ENCODE measurements at regions not wholly inside any gene's neighbourhood (a gene's known extent, or its start where the extent isn't known, plus 50 kb on each side); places are given as distances from the start of the nearest gene placed in this dataset.

- Histone ChIP-seq H3K9me3 (ENCODE audit: low read length) (no peaks in the 10 kb centered on the region), H3K36me3 (ENCODE audit: insufficient read depth, low read length) (no peaks in the 10 kb centered on the region), H4K20me1 (ENCODE audit: insufficient read depth, low read length) (no peaks in the 10 kb centered on the region), H2AFZ (ENCODE audit: low read length) (no peak overlapping the region), H3K27me3 (ENCODE audit: insufficient read depth, low read length) (no peaks in the 10 kb centered on the region), H3K79me2 (ENCODE audit: insufficient read depth, low read length) (no peaks in the 10 kb centered on the region), H3K4me3 (ENCODE audit: low read depth, low read length, poor library complexity, severe bottlenecking) (no peak overlapping the region), H3K4me2 (ENCODE audit: low read length) (no peak overlapping the region), H3F3A (ENCODE audit: insufficient read depth, low read length) (no peaks in the 10 kb centered on the region), H3K4me1 (ENCODE audit: insufficient read depth, low read length, severe bottlenecking) (no peaks in the 10 kb centered on the region), H3K9ac (ENCODE audit: low read length) (no peak overlapping the region), H3K9me2 (ENCODE audit: low read depth, low read length) (no peaks in the 10 kb centered on the region), H3K27ac (ENCODE audit: low read depth, low read length, poor library complexity, severe bottlenecking) (no peak overlapping the region)
- TF ChIP-seq EZH2 (IDR thresholded peaks at IDR 0.05; ENCODE audit: borderline replicate concordance, low read length) (no peak), CTCF (IDR thresholded peaks at IDR 0.05; ENCODE audit: low read length) (no peak)
Observed at GRCh38 chr2:14746133-14746532, 113.6 kb downstream of the LRATD1 start.

GRCh38 chr2:14747447-14747846 lies 114.9 kb downstream of the LRATD1 start:
- Histone ChIP-seq H3K9ac (ENCODE audit: low read length) (no peak overlapping the region), H3F3A (ENCODE audit: insufficient read depth, low read length) (no peaks in the 10 kb centered on the region), H3K4me2 (ENCODE audit: low read length) (no peak overlapping the region), H3K4me3 (ENCODE audit: low read depth, low read length, poor library complexity, severe bottlenecking) (no peak overlapping the region), H3K27me3 (ENCODE audit: insufficient read depth, low read length) (no peaks in the 10 kb centered on the region), H3K27ac (ENCODE audit: low read depth, low read length, poor library complexity, severe bottlenecking) (no peak overlapping the region), H3K79me2 (ENCODE audit: insufficient read depth, low read length) (no peaks in the 10 kb centered on the region), H3K36me3 (ENCODE audit: insufficient read depth, low read length) (no peaks in the 10 kb centered on the region), H3K4me1 (ENCODE audit: insufficient read depth, low read length, severe bottlenecking) (no peaks in the 10 kb centered on the region), H4K20me1 (ENCODE audit: insufficient read depth, low read length) (no peaks in the 10 kb centered on the region), H3K9me3 (ENCODE audit: low read length) (no peaks in the 10 kb centered on the region), H3K9me2 (ENCODE audit: low read depth, low read length) (no peaks in the 10 kb centered on the region), H2AFZ (ENCODE audit: low read length) (no peak overlapping the region)
- TF ChIP-seq CTCF (IDR thresholded peaks at IDR 0.05; ENCODE audit: low read length) (no peak), EZH2 (IDR thresholded peaks at IDR 0.05; ENCODE audit: borderline replicate concordance, low read length) (no peak)

- Histone ChIP-seq H3K9me3 (ENCODE audit: low read length) (no peaks in the 10 kb centered on the region), H3K79me2 (ENCODE audit: insufficient read depth, low read length) (no peaks in the 10 kb centered on the region), H3K27ac (ENCODE audit: low read depth, low read length, poor library complexity, severe bottlenecking) (no peak overlapping the region), H3K4me3 (ENCODE audit: low read depth, low read length, poor library complexity, severe bottlenecking) (no peak overlapping the region), H3K27me3 (ENCODE audit: insufficient read depth, low read length) (no peaks in the 10 kb centered on the region), H3F3A (ENCODE audit: insufficient read depth, low read length) (no peaks in the 10 kb centered on the region), H2AFZ (ENCODE audit: low read length) (no peak overlapping the region), H4K20me1 (ENCODE audit: insufficient read depth, low read length) (no peaks in the 10 kb centered on the region), H3K4me2 (ENCODE audit: low read length) (no peak overlapping the region), H3K36me3 (ENCODE audit: insufficient read depth, low read length) (no peaks in the 10 kb centered on the region), H3K9me2 (ENCODE audit: low read depth, low read length) (no peaks in the 10 kb centered on the region), H3K9ac (ENCODE audit: low read length) (no peak overlapping the region), H3K4me1 (ENCODE audit: insufficient read depth, low read length, severe bottlenecking) (no peaks in the 10 kb centered on the region)
- TF ChIP-seq CTCF (IDR thresholded peaks at IDR 0.05; ENCODE audit: low read length): no peak
- TF ChIP-seq EZH2 (IDR thresholded peaks at IDR 0.05; ENCODE audit: borderline replicate concordance, low read length): no peak
Observed at GRCh38 chr2:14749884-14750283, 117.4 kb downstream of the LRATD1 start.

All from OCI-LY1 (cell line).